Suprapubic skin (tissue), 4 donors: ENCODE measurements at regions not wholly inside any gene's neighbourhood (a gene's known extent, or its start where the extent isn't known, plus 50 kb on each side); places are given as distances from the start of the nearest gene placed in this dataset.

Source experiments
- DNase-seq, 2 donors: peaks; one replicate each; pipeline ENCODE4 v3.0.0-alpha.2; 2019; ENCODE audit warnings: low spot score in 2 of 2
- H3K27ac ChIP-seq: fragments of 200-600 bp; sonication (generic); one replicate; pipeline ENCODE4 v1.5.1; 2019
- H3K27me3 ChIP-seq: fragments of 200-600 bp; sonication (generic); one replicate; pipeline ENCODE4 v1.5.1; 2019
- H3K36me3 ChIP-seq: fragments of 200-600 bp; sonication (generic); one replicate; pipeline ENCODE4 v1.5.1; 2019
- H3K4me1 ChIP-seq: fragments of 200-600 bp; sonication (generic); one replicate; pipeline ENCODE4 v1.5.1; 2019
- H3K4me3 ChIP-seq: fragments of 200-600 bp; sonication (generic); one replicate; pipeline ENCODE4 v1.5.1; 2019; ENCODE audit warnings: mild to moderate bottlenecking
- H3K9me3 ChIP-seq: fragments of 200-600 bp; sonication (generic); one replicate; pipeline ENCODE4 v1.5.1; 2019
- EP300 ChIP-seq: sonication (generic); formaldehyde crosslinking; IDR thresholded peaks from one replicate; pipeline ENCODE4 v1.6.1; 2017; ENCODE audit warnings: antibody characterized with exemption
- POLR2A ChIP-seq, 2 donors: fragments of 450-650 bp; IDR thresholded peaks; one replicate each; pipeline ENCODE4 v1.6.1; 2017; ENCODE audit warnings: antibody characterized with exemption in 2 of 2, mild to moderate bottlenecking in 2 of 2, moderate library complexity in 2 of 2
- POLR2AphosphoS5 ChIP-seq, 3 donors: sonication (generic); formaldehyde crosslinking; IDR thresholded peaks; one replicate each; pipeline ENCODE4 v1.6.1; 2017; ENCODE audit warnings: antibody characterized with exemption in 3 of 3
- WGBS: methylation state at CpG from one replicate; pipeline ENCODE4 v1.1.5; 2018; 5-methylcytosine and 5-hydroxymethylcytosine counted together
- TF ChIP-seq, protein P1 (sequence below), 2 donors: fragments of 200-600 bp in 1 of 2; fragments of 450-650 bp in 1 of 2; sonication (generic) in 1 of 2; IDR thresholded peaks; one replicate each; pipeline ENCODE4 v1.5.1; 2016 to 2019; ENCODE audit warnings: antibody characterized with exemption in 2 of 2, mild to moderate bottlenecking in 1 of 2, moderate library complexity in 1 of 2

DNA sequence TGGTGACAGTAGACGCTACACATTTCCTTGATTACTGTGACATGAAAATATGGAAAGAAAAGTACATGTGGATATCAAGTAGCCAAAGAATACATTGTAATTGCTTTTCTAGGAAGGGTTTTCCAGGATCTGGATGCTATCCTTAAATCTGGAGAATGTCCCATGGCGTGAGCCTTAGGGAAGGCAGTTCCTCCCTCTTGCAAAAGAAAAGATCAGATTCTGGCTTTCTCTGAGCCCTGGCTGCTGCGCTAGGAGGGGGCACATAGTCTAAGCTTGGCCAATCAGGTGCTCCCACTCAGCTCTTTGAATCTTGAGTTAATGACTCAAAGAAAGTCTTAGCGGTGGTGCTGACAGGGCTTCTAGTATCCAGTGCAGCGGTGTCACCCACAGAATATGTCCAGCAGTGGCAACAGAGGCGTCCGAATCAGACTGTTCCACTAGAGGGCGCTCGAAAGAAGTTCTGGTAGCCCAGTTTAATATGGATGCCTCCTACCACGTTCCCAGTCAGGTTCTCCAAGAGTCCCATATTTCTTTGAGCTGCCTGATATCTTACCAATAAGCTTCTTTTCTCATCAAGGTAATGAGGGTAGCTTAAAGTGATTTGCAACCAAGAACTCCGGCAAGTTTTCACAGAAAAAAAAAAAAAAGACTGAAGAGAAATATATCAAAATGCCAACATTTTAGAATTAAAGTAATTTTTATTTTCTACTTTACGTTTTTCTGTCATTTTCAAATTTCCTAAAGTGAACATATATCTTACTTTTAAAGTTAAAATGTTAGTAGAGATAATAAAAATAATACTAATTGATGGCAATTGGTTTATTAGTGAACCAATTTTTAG, 213.4 kb upstream of the S100G start:
- Histone ChIP-seq H3K4me1 (no peaks in the 10 kb centered on the region), H3K4me3 (no peak overlapping the region), H3K9me3 (no peaks in the 10 kb centered on the region), H3K27me3 (no peaks in the 10 kb centered on the region), H3K27ac (no peak overlapping the region), H3K36me3 (no peaks in the 10 kb centered on the region)
- TF ChIP-seq, protein P1, sequence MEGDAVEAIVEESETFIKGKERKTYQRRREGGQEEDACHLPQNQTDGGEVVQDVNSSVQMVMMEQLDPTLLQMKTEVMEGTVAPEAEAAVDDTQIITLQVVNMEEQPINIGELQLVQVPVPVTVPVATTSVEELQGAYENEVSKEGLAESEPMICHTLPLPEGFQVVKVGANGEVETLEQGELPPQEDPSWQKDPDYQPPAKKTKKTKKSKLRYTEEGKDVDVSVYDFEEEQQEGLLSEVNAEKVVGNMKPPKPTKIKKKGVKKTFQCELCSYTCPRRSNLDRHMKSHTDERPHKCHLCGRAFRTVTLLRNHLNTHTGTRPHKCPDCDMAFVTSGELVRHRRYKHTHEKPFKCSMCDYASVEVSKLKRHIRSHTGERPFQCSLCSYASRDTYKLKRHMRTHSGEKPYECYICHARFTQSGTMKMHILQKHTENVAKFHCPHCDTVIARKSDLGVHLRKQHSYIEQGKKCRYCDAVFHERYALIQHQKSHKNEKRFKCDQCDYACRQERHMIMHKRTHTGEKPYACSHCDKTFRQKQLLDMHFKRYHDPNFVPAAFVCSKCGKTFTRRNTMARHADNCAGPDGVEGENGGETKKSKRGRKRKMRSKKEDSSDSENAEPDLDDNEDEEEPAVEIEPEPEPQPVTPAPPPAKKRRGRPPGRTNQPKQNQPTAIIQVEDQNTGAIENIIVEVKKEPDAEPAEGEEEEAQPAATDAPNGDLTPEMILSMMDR (IDR thresholded peaks at IDR 0.05): peak; percentile 33 to 34
- TF ChIP-seq POLR2AphosphoS5 (IDR thresholded peaks at IDR 0.05) (no peak), EP300 (no peak), POLR2A (IDR thresholded peaks at IDR 0.05) (no peak)
- peak; percentile 76 to 77 for DNase-seq
- WGBS: 36% methylated on average over 9 of the region's 12 CpGs

DNA sequence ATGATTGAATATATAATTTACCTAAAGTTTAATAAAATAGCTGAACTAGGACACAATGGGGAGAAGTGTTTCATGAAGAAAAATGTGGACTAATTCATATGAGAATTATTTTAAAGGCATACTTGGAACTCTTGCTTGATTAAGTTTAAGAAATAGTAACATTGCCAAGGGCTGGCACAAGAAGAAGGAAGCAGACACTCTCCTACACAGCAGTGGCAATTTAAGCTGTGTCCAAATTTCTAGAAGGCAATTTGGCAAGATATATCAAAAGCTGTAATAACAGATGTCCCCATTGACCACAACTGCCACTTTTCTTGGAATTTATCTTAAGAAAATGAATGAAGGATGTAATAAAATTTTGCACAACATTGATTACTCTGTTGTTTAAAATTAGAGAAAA, 209.5 kb upstream of the S100G start:
- no peak for TF ChIP-seq POLR2AphosphoS5 (IDR thresholded peaks at IDR 0.05)
- TF ChIP-seq EP300: no peak
- TF ChIP-seq, protein P1 (IDR thresholded peaks at IDR 0.05): no peak
- TF ChIP-seq POLR2A (IDR thresholded peaks at IDR 0.05): no peak

DNA sequence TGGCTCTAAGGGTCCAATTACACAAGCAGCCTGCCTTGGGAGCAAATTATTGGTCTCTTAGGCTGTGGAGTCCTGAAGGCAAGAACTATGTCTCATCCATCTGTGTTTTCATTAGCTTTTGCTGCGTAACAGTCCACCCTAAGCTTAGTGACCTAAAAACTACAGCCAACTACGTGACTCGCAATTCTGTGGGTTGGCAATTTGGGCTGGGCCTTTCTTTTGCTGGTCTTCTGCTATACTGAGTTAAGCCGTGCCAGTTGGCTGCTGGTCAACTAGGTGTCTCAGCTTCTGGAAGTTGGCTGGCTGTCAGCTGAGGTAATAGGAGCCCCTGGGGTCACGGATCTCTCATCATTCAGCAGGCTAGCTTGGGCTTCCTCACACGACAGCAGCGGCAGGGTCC, 205.6 kb upstream of the S100G start:
- DNase-seq: no peak
- H3K4me1 ChIP-seq: no peaks in the 10 kb centered on the region
- WGBS: 48% methylated on average over 7 of the region's 7 CpGs
- no peak for TF ChIP-seq EP300
- TF ChIP-seq, protein P1 (IDR thresholded peaks at IDR 0.05): no peak
- no peak for TF ChIP-seq POLR2AphosphoS5 (IDR thresholded peaks at IDR 0.05)
- TF ChIP-seq POLR2A (IDR thresholded peaks at IDR 0.05): no peak
- no peak overlapping the region for H3K27ac ChIP-seq
- H3K4me3 ChIP-seq: no peak overlapping the region
- no peaks in the 10 kb centered on the region for H3K36me3 ChIP-seq
- no peaks in the 10 kb centered on the region for H3K27me3 ChIP-seq
- H3K9me3 ChIP-seq: no peaks in the 10 kb centered on the region

More for the DNA sequence above, 209.5 kb upstream of the S100G start:
- no peak for DNase-seq
- H3K36me3 ChIP-seq: no peaks in the 10 kb centered on the region
- no peaks in the 10 kb centered on the region for H3K9me3 ChIP-seq
- H3K4me3 ChIP-seq: no peak overlapping the region
- no peaks in the 10 kb centered on the region for H3K4me1 ChIP-seq
- no peaks in the 10 kb centered on the region for H3K27me3 ChIP-seq
- H3K27ac ChIP-seq: no peak overlapping the region

DNA sequence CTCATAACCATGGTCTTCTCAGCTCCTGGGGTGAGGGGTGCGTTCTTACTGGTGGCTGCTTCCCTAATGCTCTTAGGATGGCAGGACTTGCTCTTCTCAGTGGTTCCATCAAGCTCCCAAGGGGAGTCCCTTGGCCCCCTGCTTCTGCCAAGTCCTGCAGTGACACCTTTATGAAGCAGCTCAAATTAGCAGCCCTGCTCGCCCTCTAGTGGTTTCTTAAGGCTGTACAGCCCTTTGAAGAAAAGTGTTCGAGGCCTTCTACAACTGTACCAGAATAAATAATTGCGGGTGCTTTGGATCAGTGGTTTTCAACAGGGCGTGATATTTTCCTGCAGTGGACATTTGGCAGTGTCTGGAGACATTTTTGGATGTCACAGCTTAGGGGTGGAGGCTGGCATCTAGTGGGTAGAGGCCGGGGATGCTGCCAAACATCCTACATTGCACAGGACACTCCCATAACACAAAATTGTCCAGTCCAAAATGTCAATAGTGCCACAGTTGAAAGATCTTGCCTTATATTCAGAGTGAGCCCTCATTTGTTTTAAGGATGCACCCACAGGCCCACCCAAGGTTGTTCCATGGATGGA, 204.7 kb upstream of the S100G start:
- H3K9me3 ChIP-seq: no peaks in the 10 kb centered on the region
- no peak for DNase-seq
- no peaks in the 10 kb centered on the region for H3K36me3 ChIP-seq
- H3K4me3 ChIP-seq: no peak overlapping the region
- H3K4me1 ChIP-seq: no peaks in the 10 kb centered on the region
- 36% methylated on average over 6 of the region's 6 CpGs for WGBS
- no peaks in the 10 kb centered on the region for H3K27me3 ChIP-seq
- TF ChIP-seq, protein P1 (IDR thresholded peaks at IDR 0.05): peak in 1 of 2 donors; percentile 50
- TF ChIP-seq EP300: no peak
- H3K27ac ChIP-seq: no peak overlapping the region

DNA sequence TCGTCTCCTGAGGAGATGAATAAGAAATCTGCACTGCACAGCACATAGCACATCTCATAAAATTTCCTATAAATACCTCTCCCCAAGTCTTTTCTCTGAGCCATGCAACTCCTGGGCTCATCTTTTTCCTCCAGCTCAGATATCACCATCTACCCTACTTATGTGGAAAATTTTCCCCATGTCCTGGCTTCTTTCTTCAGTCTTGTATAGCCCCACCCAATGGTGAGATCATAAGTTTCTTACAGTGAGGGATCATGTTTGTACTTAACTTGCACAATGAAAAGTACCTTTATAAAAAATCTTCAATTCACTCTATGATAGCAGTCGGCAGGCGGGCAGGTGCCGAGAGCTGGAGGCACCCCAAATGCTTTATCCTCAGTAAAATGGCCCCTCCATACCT, 198.6 kb upstream of the S100G start:
- TF ChIP-seq POLR2A (IDR thresholded peaks at IDR 0.05) (no peak), POLR2AphosphoS5 (IDR thresholded peaks at IDR 0.05) (no peak), EP300 (no peak)
- TF ChIP-seq, protein P1 (IDR thresholded peaks at IDR 0.05): no peak
- no peak for DNase-seq
- Histone ChIP-seq H3K4me1 (no peaks in the 10 kb centered on the region), H3K36me3 (no peaks in the 10 kb centered on the region), H3K27ac (no peak overlapping the region), H3K9me3 (no peaks in the 10 kb centered on the region), H3K27me3 (no peaks in the 10 kb centered on the region), H3K4me3 (no peak overlapping the region)
- 85% methylated on average over 4 of the region's 4 CpGs for WGBS
